ENCODE measurements at regions not wholly inside any gene's neighbourhood (a gene's known extent, or its start where the extent isn't known, plus 50 kb on each side); places are given as distances from the start of the nearest gene placed in this dataset.

GRCh38 chr10:52658112-52658511 lies 114.5 kb downstream of the MBL2 start:
- no peak overlapping the region for H3K4me3 Mint-ChIP-seq (ENCODE audit: low read depth, unreplicated experiment)
- no peaks in the 10 kb centered on the region for H3K27me3 Mint-ChIP-seq (ENCODE audit: unreplicated experiment)
- no peaks in the 10 kb centered on the region for H3K36me3 Mint-ChIP-seq (ENCODE audit: insufficient read depth, unreplicated experiment)
- H3K9me3 Mint-ChIP-seq (ENCODE audit: low read depth, unreplicated experiment), result no peaks in the 10 kb centered on the region
- intact Hi-C loops (cut with micrococcal nuclease; ENCODE audit: unreplicated experiment), result no loop called here
- no peak for DNase-seq
- no peak overlapping the region for H3K27ac Mint-ChIP-seq (ENCODE audit: unreplicated experiment)
- BruUV-seq (replicated peaks), result no TSS peak
- TF ChIP-seq CTCF (IDR thresholded peaks at IDR 0.05; ENCODE audit: unreplicated experiment), result no peak
- no peaks in the 10 kb centered on the region for H3K4me1 Mint-ChIP-seq (ENCODE audit: low read depth, unreplicated experiment)
- CTCF ChIA-PET, result interaction anchor here (0.6 kb wide), 1 partner anchor 690 kb away, joined by 5 read pairs; no protein-coding TSS in a partner anchor

GRCh38 chr10:52659085-52659484 lies 113.5 kb downstream of the MBL2 start:
- no peaks in the 10 kb centered on the region for H3K4me1 Mint-ChIP-seq (ENCODE audit: low read depth, unreplicated experiment)
- no peaks in the 10 kb centered on the region for H3K27me3 Mint-ChIP-seq (ENCODE audit: unreplicated experiment)
- no peaks in the 10 kb centered on the region for H3K9me3 Mint-ChIP-seq (ENCODE audit: low read depth, unreplicated experiment)

GRCh38 chr10:52662256-52662655 lies 110.3 kb downstream of the MBL2 start:
- Mint-ChIP-seq H3K4me3 (ENCODE audit: low read depth, unreplicated experiment) (no peak overlapping the region), H3K36me3 (ENCODE audit: insufficient read depth, unreplicated experiment) (no peaks in the 10 kb centered on the region), H3K9me3 (ENCODE audit: low read depth, unreplicated experiment) (no peaks in the 10 kb centered on the region), H3K27me3 (ENCODE audit: unreplicated experiment) (no peaks in the 10 kb centered on the region), H3K4me1 (ENCODE audit: low read depth, unreplicated experiment) (no peaks in the 10 kb centered on the region), H3K27ac (ENCODE audit: unreplicated experiment) (no peak overlapping the region)
- no peak for TF ChIP-seq CTCF (IDR thresholded peaks at IDR 0.05; ENCODE audit: unreplicated experiment)
- CTCF ChIA-PET, result no interaction called here
- no TSS peak for BruUV-seq (replicated peaks)
- intact Hi-C loops (cut with micrococcal nuclease; ENCODE audit: unreplicated experiment), result no loop called here
- no peak for DNase-seq

More at GRCh38 chr10:52659085-52659484, 113.5 kb downstream of the MBL2 start:
- DNase-seq, result no peak
- no peak for TF ChIP-seq CTCF (IDR thresholded peaks at IDR 0.05; ENCODE audit: unreplicated experiment)
- no TSS peak for BruUV-seq (replicated peaks)
- Mint-ChIP-seq H3K36me3 (ENCODE audit: insufficient read depth, unreplicated experiment) (no peaks in the 10 kb centered on the region), H3K27ac (ENCODE audit: unreplicated experiment) (no peak overlapping the region), H3K4me3 (ENCODE audit: low read depth, unreplicated experiment) (no peak overlapping the region)
- CTCF ChIA-PET, result no interaction called here
- intact Hi-C loops (cut with micrococcal nuclease; ENCODE audit: unreplicated experiment), result no loop called here

GRCh38 chr10:52663161-52663560 lies 109.4 kb downstream of the MBL2 start:
- no peak for TF ChIP-seq CTCF (IDR thresholded peaks at IDR 0.05; ENCODE audit: unreplicated experiment)
- no peaks in the 10 kb centered on the region for H3K4me1 Mint-ChIP-seq (ENCODE audit: low read depth, unreplicated experiment)
- H3K27ac Mint-ChIP-seq (ENCODE audit: unreplicated experiment), result no peak overlapping the region
- DNase-seq, result no peak
- no peak overlapping the region for H3K4me3 Mint-ChIP-seq (ENCODE audit: low read depth, unreplicated experiment)
- CTCF ChIA-PET, result no interaction called here
- no peaks in the 10 kb centered on the region for H3K27me3 Mint-ChIP-seq (ENCODE audit: unreplicated experiment)
- intact Hi-C loops (cut with micrococcal nuclease; ENCODE audit: unreplicated experiment), result no loop called here
- H3K9me3 Mint-ChIP-seq (ENCODE audit: low read depth, unreplicated experiment), result no peaks in the 10 kb centered on the region
- BruUV-seq (replicated peaks), result no TSS peak
- H3K36me3 Mint-ChIP-seq (ENCODE audit: insufficient read depth, unreplicated experiment), result no peaks in the 10 kb centered on the region
